Neural progenitor cell (in vitro differentiated cells): ENCODE measurements at regions not wholly inside any gene's neighbourhood (a gene's known extent, or its start where the extent isn't known, plus 50 kb on each side); places are given as distances from the start of the nearest gene placed in this dataset.

Experiments
- DNase-seq: peaks from one replicate; pipeline ENCODE4 v3.0.0-alpha.2; 2016; ENCODE audit warnings: low spot score
- H2AFZ ChIP-seq: fragments of 200-600 bp; sonication (generic); replicated peaks from 2 replicates; pipeline ENCODE4 v1.6.1; 2016; ENCODE audit warnings: antibody characterized with exemption
- H3F3A ChIP-seq: fragments of 200-600 bp; sonication (generic); 2 replicates; pipeline ENCODE4 v1.6.1; 2016; ENCODE audit warnings: antibody characterized with exemption, low read depth
- H3K27ac ChIP-seq: fragments of 200-600 bp; sonication (generic); 2 replicates; pipeline ENCODE4 v1.5.1; 2016; ENCODE audit warnings: mild to moderate bottlenecking
- H3K27me3 ChIP-seq: fragments of 200-600 bp; sonication (generic); 2 replicates; pipeline ENCODE4 v1.6.1; 2016; ENCODE audit warnings: mild to moderate bottlenecking, moderate library complexity
- H3K36me3 ChIP-seq: fragments of 200-600 bp; sonication (generic); 2 replicates; pipeline ENCODE4 v1.5.1; 2016
- H3K4me1 ChIP-seq: fragments of 200-600 bp; sonication (generic); 2 replicates; pipeline ENCODE4 v1.6.1; 2016; ENCODE audit warnings: mixed run types
- H3K4me2 ChIP-seq: fragments of 200-600 bp; sonication (generic); 2 replicates; pipeline ENCODE4 v1.6.1; 2016
- H3K4me3 ChIP-seq: fragments of 200-600 bp; sonication (generic); 2 replicates; pipeline ENCODE4 v1.5.1; 2016
- H3K79me2 ChIP-seq: fragments of 200-600 bp; sonication (generic); 2 replicates; pipeline ENCODE4 v1.6.1; 2016; ENCODE audit warnings: low read depth
- H3K9ac ChIP-seq: fragments of 200-600 bp; sonication (generic); 2 replicates; pipeline ENCODE4 v1.6.1; 2016
- H3K9me3 ChIP-seq: fragments of 200-600 bp; sonication (generic); 2 replicates; pipeline ENCODE4 v1.5.1; 2016; ENCODE audit warnings: low read depth
- H4K20me1 ChIP-seq: fragments of 200-600 bp; sonication (generic); 2 replicates; pipeline ENCODE4 v1.6.1; 2016; ENCODE audit warnings: low read depth
- H3K27ac Mint-ChIP-seq: 3 replicates; pipeline ENCODE4 v1.8.0; 2021; ENCODE audit warnings: mixed read lengths
- H3K27me3 Mint-ChIP-seq: 2 replicates; pipeline ENCODE4 v1.8.0; 2022; ENCODE audit warnings: low read depth, mild to moderate bottlenecking, inconsistent platforms, moderate library complexity, mixed read lengths; ENCODE audit not compliant: insufficient read depth
- H3K36me3 Mint-ChIP-seq: 3 replicates; pipeline ENCODE4 v1.8.0; 2021; ENCODE audit warnings: mixed read lengths
- H3K4me1 Mint-ChIP-seq: 3 replicates; pipeline ENCODE4 v1.8.0; 2021; ENCODE audit warnings: mixed read lengths
- H3K4me3 Mint-ChIP-seq: 3 replicates; pipeline ENCODE4 v1.8.0; 2021; ENCODE audit warnings: mild to moderate bottlenecking, moderate library complexity, mixed read lengths
- H3K9me3 Mint-ChIP-seq: 3 replicates; pipeline ENCODE4 v1.8.0; 2020; ENCODE audit warnings: mixed read lengths
- EZH2 ChIP-seq: fragments of 200-600 bp; sonication (generic); IDR thresholded peaks from 2 replicates; pipeline ENCODE4 v1.6.1; 2017; ENCODE audit warnings: antibody characterized with exemption, mild to moderate bottlenecking, moderate library complexity
- EZH2phosphoT487 ChIP-seq: fragments of 200-600 bp; sonication (generic); IDR thresholded peaks from 2 replicates; pipeline ENCODE4 v1.6.1; 2017; ENCODE audit warnings: antibody characterized with exemption
- TF ChIP-seq, protein P1 (sequence below): fragments of 200-600 bp; sonication (generic); IDR thresholded peaks from 2 replicates; pipeline ENCODE4 v1.5.1; 2017; ENCODE audit warnings: antibody characterized with exemption, mild to moderate bottlenecking

DNA sequence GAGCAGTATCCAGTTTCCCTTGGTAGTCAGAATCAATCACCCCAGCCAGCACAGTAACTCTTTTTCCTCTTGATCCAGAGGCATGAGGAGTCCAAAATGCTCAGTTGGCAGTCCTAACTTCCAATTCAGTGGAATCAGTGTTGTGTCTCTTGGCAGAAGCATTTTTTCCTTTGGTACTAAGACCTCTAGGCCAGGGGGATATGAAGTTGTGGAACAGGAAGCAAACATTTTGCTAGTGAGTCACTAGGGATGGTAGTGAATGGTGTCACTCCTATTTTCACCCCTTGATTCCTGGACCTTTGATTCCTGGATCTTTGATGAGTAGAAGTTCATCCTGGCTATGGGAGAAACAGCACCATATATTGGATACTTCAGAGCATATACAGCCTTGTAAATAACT is 70.5 kb upstream of the ALDH1A3 start:
- H3K9me3 ChIP-seq, result no peaks in the 10 kb centered on the region
- TF ChIP-seq, protein P1, sequence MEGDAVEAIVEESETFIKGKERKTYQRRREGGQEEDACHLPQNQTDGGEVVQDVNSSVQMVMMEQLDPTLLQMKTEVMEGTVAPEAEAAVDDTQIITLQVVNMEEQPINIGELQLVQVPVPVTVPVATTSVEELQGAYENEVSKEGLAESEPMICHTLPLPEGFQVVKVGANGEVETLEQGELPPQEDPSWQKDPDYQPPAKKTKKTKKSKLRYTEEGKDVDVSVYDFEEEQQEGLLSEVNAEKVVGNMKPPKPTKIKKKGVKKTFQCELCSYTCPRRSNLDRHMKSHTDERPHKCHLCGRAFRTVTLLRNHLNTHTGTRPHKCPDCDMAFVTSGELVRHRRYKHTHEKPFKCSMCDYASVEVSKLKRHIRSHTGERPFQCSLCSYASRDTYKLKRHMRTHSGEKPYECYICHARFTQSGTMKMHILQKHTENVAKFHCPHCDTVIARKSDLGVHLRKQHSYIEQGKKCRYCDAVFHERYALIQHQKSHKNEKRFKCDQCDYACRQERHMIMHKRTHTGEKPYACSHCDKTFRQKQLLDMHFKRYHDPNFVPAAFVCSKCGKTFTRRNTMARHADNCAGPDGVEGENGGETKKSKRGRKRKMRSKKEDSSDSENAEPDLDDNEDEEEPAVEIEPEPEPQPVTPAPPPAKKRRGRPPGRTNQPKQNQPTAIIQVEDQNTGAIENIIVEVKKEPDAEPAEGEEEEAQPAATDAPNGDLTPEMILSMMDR, result no peak
- DNase-seq, result no peak
- H3K4me1 ChIP-seq, result no peaks in the 10 kb centered on the region
- no peaks in the 10 kb centered on the region for H3K27me3 ChIP-seq
- Mint-ChIP-seq H3K4me3 (no peak overlapping the region), H3K9me3 (no peaks in the 10 kb centered on the region), H3K27me3 (peaks cover 2% of the 10 kb centered on the region), H3K27ac (no peak overlapping the region), H3K36me3 (no peaks in the 10 kb centered on the region), H3K4me1 (no peaks in the 10 kb centered on the region)
- H4K20me1 ChIP-seq, result no peaks in the 10 kb centered on the region
- no peaks in the 10 kb centered on the region for H3K79me2 ChIP-seq
- H2AFZ ChIP-seq, result no peak overlapping the region
- no peak overlapping the region for H3K4me3 ChIP-seq
- no peak overlapping the region for H3K27ac ChIP-seq
- no peak overlapping the region for H3K9ac ChIP-seq
- no peaks in the 10 kb centered on the region for H3K36me3 ChIP-seq
- no peak overlapping the region for H3K4me2 ChIP-seq
- H3F3A ChIP-seq, result no peaks in the 10 kb centered on the region

DNA sequence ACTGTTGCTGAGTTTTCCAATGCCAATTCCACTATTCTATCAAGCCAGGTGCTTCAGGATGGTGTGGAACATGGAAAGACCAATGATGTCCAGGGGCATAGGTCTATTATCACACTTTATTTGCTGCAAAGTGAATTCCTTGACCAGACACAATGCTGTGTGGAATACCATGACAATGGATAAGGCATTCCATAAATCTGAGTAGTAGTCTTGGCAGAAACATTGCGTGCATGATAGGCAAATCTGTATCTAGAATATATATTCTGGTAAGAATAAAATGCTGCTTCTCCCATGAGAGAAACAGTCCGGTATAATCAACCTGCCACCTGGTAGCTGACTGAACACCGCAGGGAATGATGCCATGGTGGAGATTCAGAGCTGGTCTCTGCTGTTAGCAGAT is 70.0 kb upstream of the ALDH1A3 start:
- Mint-ChIP-seq H3K36me3 (no peaks in the 10 kb centered on the region), H3K27ac (no peak overlapping the region)
- H3K79me2 ChIP-seq, result no peaks in the 10 kb centered on the region

DNA sequence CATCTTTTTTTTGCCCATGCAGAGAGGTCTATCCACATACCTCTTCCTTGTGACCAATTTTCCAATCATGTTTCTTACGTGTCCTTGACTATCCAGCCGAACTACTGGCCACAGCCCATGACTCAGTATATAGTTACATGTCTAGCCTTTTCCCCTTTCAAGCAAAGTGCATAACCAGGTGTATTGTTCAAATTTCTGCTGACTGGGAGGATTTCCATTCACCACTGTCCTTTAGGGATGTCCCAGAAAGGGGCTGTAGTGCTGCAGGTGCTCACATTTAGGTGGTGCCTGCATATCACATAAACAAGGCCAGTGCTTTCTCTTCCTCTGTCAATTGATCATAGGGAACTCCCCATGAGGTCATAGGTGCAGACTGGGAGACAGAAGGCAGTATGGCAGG is 69.4 kb upstream of the ALDH1A3 start:
- no peak overlapping the region for H3K27ac ChIP-seq
- H3K4me2 ChIP-seq, result no peak overlapping the region
- H3K9me3 ChIP-seq, result no peaks in the 10 kb centered on the region
- H3K4me3 Mint-ChIP-seq, result no peak overlapping the region
- H3K27me3 Mint-ChIP-seq, result peaks cover 2% of the 10 kb centered on the region
- H3K9me3 Mint-ChIP-seq, result peaks cover 10% of the 10 kb centered on the region
- H3K27ac Mint-ChIP-seq, result no peak overlapping the region
- H3K27me3 ChIP-seq, result no peaks in the 10 kb centered on the region
- H3K9ac ChIP-seq, result no peak overlapping the region
- no peaks in the 10 kb centered on the region for H3K36me3 ChIP-seq
- H3K36me3 Mint-ChIP-seq, result no peaks in the 10 kb centered on the region
- TF ChIP-seq EZH2, result no peak
- no peak for TF ChIP-seq EZH2phosphoT487
- TF ChIP-seq, protein P1, result no peak
- H3F3A ChIP-seq, result no peaks in the 10 kb centered on the region
- no peaks in the 10 kb centered on the region for H3K4me1 ChIP-seq
- H2AFZ ChIP-seq, result no peak overlapping the region
- no peak for DNase-seq
- H3K79me2 ChIP-seq, result no peaks in the 10 kb centered on the region
- no peaks in the 10 kb centered on the region for H3K4me1 Mint-ChIP-seq
- no peaks in the 10 kb centered on the region for H4K20me1 ChIP-seq
- H3K4me3 ChIP-seq, result no peak overlapping the region

More for the DNA sequence above, 70.0 kb upstream of the ALDH1A3 start:
- DNase-seq, result no peak
- H2AFZ ChIP-seq, result no peak overlapping the region
- no peaks in the 10 kb centered on the region for H3K4me1 Mint-ChIP-seq
- TF ChIP-seq EZH2 (no peak), EZH2phosphoT487 (no peak)
- TF ChIP-seq, protein P1, result no peak
- H3K4me1 ChIP-seq, result no peaks in the 10 kb centered on the region
- no peaks in the 10 kb centered on the region for H3K36me3 ChIP-seq
- H3F3A ChIP-seq, result no peaks in the 10 kb centered on the region
- no peaks in the 10 kb centered on the region for H3K27me3 ChIP-seq
- peaks cover 2% of the 10 kb centered on the region for H3K27me3 Mint-ChIP-seq
- H3K9me3 Mint-ChIP-seq, result peaks cover 4% of the 10 kb centered on the region
- no peaks in the 10 kb centered on the region for H3K9me3 ChIP-seq
- H3K27ac ChIP-seq, result no peak overlapping the region
- no peak overlapping the region for H3K4me3 Mint-ChIP-seq
- no peak overlapping the region for H3K4me2 ChIP-seq
- H3K4me3 ChIP-seq, result no peak overlapping the region
- H3K9ac ChIP-seq, result no peak overlapping the region
- no peaks in the 10 kb centered on the region for H4K20me1 ChIP-seq

DNA sequence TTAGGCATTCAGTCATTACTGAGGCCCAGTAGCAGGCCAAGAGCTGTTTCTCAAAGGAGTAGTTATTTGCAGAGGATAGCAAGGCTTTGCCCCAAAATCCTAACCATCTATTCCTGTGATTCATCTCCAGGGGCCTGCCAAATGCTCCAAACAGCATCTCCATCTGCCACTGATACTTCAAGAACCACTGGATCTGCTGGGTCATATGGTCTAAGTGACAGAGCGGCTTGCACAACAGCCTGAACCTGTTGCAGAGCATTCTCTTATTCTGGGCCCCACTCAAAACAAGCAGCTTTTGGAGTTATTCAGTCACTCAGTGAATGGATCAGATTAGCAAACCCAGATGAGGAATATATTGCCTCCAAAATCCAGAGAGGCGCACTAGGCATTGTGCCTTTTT is 68.8 kb upstream of the ALDH1A3 start:
- no peak overlapping the region for H3K4me3 Mint-ChIP-seq
- no peaks in the 10 kb centered on the region for H3K27me3 ChIP-seq
- no peaks in the 10 kb centered on the region for H3K36me3 Mint-ChIP-seq
- TF ChIP-seq EZH2 (no peak), EZH2phosphoT487 (no peak)
- H3K79me2 ChIP-seq, result no peaks in the 10 kb centered on the region
- peaks cover 3% of the 10 kb centered on the region for H3K9me3 ChIP-seq
- H3K4me3 ChIP-seq, result no peak overlapping the region
- H3K4me1 Mint-ChIP-seq, result no peaks in the 10 kb centered on the region
- no peaks in the 10 kb centered on the region for H3K36me3 ChIP-seq
- no peak overlapping the region for H2AFZ ChIP-seq
- peaks cover 2% of the 10 kb centered on the region for H3K27me3 Mint-ChIP-seq
- no peak overlapping the region for H3K27ac ChIP-seq
- no peaks in the 10 kb centered on the region for H4K20me1 ChIP-seq
- H3F3A ChIP-seq, result no peaks in the 10 kb centered on the region
- H3K4me2 ChIP-seq, result no peak overlapping the region
- H3K27ac Mint-ChIP-seq, result no peak overlapping the region
- no peak for DNase-seq
- H3K9ac ChIP-seq, result no peak overlapping the region
- no peaks in the 10 kb centered on the region for H3K4me1 ChIP-seq
- H3K9me3 Mint-ChIP-seq, result peaks cover 15% of the 10 kb centered on the region
